Ammon's horn (tissue), 1 donor: ENCODE measurements at regions not wholly inside any gene's neighbourhood (a gene's known extent, or its start where the extent isn't known, plus 50 kb on each side); places are given as distances from the start of the nearest gene placed in this dataset.
"Not testable (repeated sequence)": the region's sequence is repeated elsewhere in the genome, so short reads cannot be mapped to it uniquely, and the experiment has no call there.

Source experiments
- DNase-seq: peaks from one replicate; pipeline ENCODE4 v3.0.0-alpha.2; 2016; ENCODE audit warnings: low spot score

DNA sequence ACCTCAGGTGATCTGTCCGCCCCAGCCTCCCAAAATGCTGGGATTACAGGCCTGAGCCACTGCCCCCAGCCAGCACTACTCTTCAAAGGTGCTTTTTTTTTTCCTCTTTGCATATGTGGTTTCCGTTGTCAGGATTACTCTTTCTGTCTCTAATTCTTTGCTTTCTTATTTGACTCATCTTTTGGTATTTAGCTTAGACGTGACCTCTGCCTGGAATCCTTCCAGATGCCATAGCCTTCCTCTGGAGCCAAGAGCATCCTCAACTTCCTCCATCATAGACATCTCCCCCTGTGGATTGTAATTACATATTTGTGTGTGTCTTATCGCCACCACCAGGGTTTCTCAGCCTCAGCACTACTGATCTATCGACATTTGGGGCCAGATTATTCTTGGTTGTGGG lies 84.4 kb upstream of the XYLT1 start:
- DNase-seq = no peak

- DNase-seq = no peak
These were observed 81.6 kb upstream of the XYLT1 start for GRCh38 chr16:17552351-17552750.

GRCh38 chr16:17551682-17552081 lies 80.9 kb upstream of the XYLT1 start:
- not testable (repeated sequence) for DNase-seq

DNA sequence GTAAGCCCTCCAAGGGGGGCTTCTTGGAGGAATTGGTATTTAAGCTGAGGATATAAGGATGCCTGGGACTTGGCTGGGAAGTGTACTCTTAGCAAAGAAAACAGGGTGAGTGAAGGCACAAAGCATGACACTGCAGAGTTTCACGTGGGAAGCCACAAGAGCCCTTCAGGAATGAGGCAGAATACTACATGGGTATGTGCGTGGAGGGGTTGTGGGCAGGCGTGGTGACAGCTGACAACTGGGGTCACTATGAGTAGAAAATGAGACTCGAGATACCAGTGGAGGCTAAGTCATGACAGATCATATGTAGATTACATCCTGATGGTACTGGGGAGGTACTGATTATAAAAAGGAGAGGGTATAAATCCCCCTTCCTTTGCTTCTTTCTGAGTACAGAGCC lies 78.1 kb upstream of the XYLT1 start:
- no peak for DNase-seq

GRCh38 chr16:17544785-17545184 lies 74.0 kb upstream of the XYLT1 start:
- DNase-seq = no peak

DNA sequence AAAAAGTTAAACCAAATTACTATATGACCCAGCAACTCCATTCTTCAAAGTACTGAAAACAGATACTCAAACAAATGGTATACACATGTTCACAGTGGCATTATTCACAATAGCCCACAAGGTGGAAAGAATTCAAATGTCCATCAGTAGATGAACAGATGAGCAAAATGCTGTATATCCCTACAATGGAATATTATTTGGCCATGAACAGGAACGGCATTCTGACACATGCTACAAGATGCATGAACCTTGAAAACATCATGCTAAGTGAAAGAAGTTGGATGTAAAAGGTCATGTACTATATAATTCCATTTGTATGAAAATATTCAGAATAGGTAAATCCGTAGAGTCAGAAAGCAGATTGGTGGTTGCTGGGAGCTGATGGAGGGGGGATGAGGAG lies 73.5 kb upstream of the XYLT1 start:
- no peak for DNase-seq

- DNase-seq = no peak
These were observed 72.3 kb upstream of the XYLT1 start for GRCh38 chr16:17543073-17543472.

- DNase-seq = no peak
These were observed 70.6 kb upstream of the XYLT1 start for GRCh38 chr16:17541324-17541723.

- peak; percentile 9 for DNase-seq
These were observed 68.2 kb upstream of the XYLT1 start for GRCh38 chr16:17538927-17539326.

- no peak for DNase-seq
These were observed 61.7 kb upstream of the XYLT1 start for GRCh38 chr16:17532338-17532995.

DNA sequence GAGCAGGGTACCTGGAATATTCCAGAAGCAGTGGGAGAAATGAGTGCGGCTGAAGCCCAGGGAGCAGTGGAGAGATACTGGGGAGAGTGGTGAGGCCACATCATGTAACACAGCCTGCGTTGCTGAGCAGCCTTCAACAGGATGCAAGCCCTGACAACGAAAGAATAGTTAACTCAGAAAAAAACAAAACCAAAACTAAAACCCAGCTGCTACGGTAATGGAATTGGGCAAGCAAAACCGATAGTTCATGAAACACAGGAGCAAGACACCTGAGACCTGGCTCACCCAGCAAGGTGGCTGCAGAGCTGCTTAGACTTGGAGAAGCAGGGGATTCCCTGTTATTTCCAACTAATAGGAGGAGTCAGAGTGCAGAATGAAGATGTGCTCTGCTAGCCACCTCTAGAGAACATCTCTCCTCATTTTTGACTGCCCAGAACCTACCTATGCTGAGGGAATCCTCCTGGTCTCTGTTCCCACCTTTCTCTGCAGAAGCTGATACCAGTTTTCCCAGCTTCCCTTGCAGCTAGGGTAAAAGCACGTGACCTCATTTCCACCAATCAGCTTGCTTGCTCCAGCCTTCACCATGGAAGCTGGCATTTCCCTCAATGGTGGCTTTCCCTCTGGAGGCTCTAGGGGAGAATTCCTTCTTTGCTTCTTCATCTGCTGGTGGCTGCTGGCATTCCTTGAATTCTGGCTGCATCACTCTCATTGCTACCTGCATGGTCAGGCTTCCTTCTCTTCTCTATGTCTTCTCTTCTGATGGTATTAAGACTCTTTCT lies 59.4 kb upstream of the XYLT1 start:
- no peak for DNase-seq

DNA sequence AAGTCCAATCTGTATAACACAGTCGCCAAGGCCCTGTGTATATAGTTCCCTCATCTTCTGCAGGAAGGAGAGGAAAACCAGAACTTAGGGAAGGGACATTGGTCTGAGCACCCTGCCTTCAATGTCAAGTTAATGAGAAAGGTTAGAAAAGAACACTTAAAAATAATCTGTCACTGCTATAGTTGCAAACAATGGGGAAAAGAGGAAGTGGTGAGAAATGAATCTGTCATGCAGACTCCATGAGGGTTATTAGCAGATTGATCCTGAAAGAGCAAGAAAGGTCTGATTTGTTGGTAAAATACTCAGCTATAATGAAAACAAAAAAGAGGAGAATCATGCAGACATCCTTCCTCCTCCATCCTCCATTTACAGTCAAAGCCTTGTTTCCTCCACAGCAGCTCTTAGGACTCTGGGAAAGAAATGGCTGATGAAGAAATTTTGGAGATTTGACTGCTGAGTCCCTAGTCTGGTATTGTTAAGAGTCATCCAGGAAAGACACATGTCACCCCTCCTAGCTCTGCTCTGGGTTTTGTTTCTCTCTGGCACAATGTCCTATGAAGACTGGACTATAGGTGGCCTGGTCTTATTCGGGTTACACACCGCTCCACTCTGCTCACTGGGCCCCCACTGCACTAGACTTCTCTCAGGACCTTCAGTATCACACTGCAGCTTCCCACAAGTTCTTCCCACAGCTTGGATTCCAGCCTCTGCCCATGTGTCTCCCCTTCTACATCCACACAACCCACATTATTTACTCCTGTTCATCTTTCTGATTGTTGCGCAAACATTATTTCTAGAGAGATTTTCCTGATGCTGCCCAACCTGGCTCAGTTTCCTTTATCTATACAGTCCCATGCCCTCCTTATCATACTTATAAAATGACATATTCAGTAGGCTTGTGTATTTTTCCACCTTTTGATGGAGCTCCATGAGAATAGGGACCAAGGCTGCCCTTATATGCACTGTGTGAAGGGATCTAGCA lies 56.5 kb upstream of the XYLT1 start:
- DNase-seq = no peak

GRCh38 chr16:17524656-17525055 lies 53.9 kb upstream of the XYLT1 start:
- DNase-seq = no peak

DNA sequence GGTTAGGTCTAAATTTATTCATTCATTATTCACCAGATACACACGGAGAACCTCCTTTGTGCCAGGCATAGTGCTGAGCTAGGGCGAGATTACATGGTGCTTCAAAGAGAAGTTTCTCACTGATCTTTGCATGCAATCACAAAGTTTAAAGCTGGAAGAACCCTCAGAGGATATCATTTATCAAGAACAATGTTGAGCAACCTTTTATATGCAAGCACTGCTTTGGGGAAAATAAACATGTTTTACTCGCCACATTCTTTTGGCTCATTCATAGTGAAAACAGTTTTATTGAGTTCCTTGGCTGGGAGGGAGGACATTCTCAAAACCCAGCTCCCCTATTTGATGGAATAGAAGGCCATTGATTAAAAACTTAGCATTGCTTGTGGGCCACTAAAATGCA lies 49.8 kb upstream of the XYLT1 start:
- no peak for DNase-seq
